ENCODE measurements at regions not wholly inside any gene's neighbourhood (a gene's known extent, or its start where the extent isn't known, plus 50 kb on each side); places are given as distances from the start of the nearest gene placed in this dataset.
"Not testable (repeated sequence)": the region's sequence is repeated elsewhere in the genome, so short reads cannot be mapped to it uniquely, and the experiment has no call there.

- H3K36me3 Mint-ChIP-seq = no peaks in the 10 kb centered on the region
- H3K27me3 Mint-ChIP-seq = peaks cover 50% of the 10 kb centered on the region
- no peaks in the 10 kb centered on the region for H3K4me1 Mint-ChIP-seq
- ATAC-seq = no peak
- H3K27ac Mint-ChIP-seq = no peak overlapping the region
- H3K9me3 Mint-ChIP-seq = peaks cover 5% of the 10 kb centered on the region
- H3K4me3 Mint-ChIP-seq = no peak overlapping the region
Observed at GRCh38 chr6:12527339-12527738, 189.2 kb upstream of the PHACTR1 start.

DNA sequence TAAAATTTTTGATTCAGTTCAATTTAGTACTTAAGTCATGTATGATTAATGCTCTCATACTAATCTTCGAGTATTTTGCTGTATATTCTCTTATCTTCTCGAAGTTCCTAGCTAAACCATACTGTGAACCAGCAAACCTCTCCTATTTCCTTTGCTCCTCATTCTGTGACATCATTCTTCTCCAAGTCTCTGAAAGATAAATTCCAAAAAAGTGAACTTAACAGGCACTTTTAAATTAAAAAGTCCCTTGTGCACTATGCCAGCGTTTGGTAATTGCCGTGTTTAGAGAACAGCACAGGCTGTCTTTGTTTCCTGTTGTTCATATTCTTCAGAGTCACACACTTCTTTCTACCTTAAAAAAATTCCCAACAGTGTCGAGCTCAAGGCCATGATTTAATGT, 188.4 kb upstream of the PHACTR1 start:
- Mint-ChIP-seq H3K4me1 (no peaks in the 10 kb centered on the region), H3K4me3 (no peak overlapping the region), H3K27ac (no peak overlapping the region), H3K9me3 (peaks cover 5% of the 10 kb centered on the region), H3K36me3 (no peaks in the 10 kb centered on the region), H3K27me3 (peaks cover 45% of the 10 kb centered on the region)
- ATAC-seq = no peak

DNA sequence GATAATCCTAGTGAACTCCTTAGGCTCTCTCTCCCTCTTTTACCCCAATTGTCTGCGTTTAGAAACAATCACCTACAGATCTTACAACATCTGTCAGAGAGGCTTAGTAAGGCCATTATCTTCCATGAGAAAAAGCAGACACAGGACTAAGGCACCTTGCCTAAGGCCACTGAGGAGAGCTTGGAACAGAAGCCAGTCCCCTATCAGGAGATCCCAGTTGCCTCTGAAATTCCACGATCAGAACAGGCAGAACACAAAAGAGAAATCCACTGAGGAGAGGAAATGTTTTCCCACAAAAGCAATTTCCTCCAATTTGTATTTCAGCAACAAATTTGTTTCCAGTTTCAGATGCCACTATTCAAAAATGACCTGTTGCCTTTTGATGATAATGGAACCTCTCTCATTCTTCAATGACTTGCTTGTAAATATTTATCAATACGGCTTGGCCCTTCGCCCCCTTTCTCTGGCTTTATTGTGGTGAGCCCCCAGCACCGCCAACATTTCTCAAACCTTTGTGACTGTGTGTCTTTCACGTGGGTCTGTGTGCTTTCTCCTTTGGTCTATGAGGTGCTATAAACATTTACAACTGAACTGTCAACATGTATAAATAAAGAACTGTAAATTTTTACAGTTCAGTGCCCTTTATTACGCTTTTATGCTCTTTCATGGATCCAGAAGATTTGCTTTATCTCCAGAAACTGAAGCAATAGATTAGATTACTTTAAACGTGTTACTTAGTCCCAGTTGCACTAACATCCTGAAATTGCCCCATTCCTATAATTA, 187.8 kb upstream of the PHACTR1 start:
- Mint-ChIP-seq H3K9me3 (peaks cover 5% of the 10 kb centered on the region), H3K4me3 (no peak overlapping the region), H3K27me3 (peaks cover 39% of the 10 kb centered on the region), H3K36me3 (no peaks in the 10 kb centered on the region), H3K4me1 (no peaks in the 10 kb centered on the region), H3K27ac (no peak overlapping the region)
- no peak for ATAC-seq

GRCh38 chr6:12529364-12530019, 187.1 kb upstream of the PHACTR1 start:
- Mint-ChIP-seq H3K4me3 (no peak overlapping the region), H3K27me3 (peaks cover 32% of the 10 kb centered on the region), H3K27ac (no peak overlapping the region), H3K36me3 (no peaks in the 10 kb centered on the region), H3K9me3 (peaks cover 2% of the 10 kb centered on the region), H3K4me1 (peaks cover 4% of the 10 kb centered on the region)
- no peak for ATAC-seq

- no peak for ATAC-seq
- H3K4me3 Mint-ChIP-seq = no peak overlapping the region
- H3K27ac Mint-ChIP-seq = no peak overlapping the region
- no peaks in the 10 kb centered on the region for H3K36me3 Mint-ChIP-seq
- H3K9me3 Mint-ChIP-seq = no peaks in the 10 kb centered on the region
- peaks cover 27% of the 10 kb centered on the region for H3K27me3 Mint-ChIP-seq
- H3K4me1 Mint-ChIP-seq = peaks cover 5% of the 10 kb centered on the region
Observed at GRCh38 chr6:12530345-12530744, 186.2 kb upstream of the PHACTR1 start.

- Mint-ChIP-seq H3K4me3 (no peak overlapping the region), H3K9me3 (no peaks in the 10 kb centered on the region), H3K27me3 (peaks cover 20% of the 10 kb centered on the region), H3K4me1 (peaks cover 5% of the 10 kb centered on the region), H3K27ac (no peak overlapping the region), H3K36me3 (no peaks in the 10 kb centered on the region)
- ATAC-seq = no peak
Observed at GRCh38 chr6:12533586-12533985, 183.0 kb upstream of the PHACTR1 start.

DNA sequence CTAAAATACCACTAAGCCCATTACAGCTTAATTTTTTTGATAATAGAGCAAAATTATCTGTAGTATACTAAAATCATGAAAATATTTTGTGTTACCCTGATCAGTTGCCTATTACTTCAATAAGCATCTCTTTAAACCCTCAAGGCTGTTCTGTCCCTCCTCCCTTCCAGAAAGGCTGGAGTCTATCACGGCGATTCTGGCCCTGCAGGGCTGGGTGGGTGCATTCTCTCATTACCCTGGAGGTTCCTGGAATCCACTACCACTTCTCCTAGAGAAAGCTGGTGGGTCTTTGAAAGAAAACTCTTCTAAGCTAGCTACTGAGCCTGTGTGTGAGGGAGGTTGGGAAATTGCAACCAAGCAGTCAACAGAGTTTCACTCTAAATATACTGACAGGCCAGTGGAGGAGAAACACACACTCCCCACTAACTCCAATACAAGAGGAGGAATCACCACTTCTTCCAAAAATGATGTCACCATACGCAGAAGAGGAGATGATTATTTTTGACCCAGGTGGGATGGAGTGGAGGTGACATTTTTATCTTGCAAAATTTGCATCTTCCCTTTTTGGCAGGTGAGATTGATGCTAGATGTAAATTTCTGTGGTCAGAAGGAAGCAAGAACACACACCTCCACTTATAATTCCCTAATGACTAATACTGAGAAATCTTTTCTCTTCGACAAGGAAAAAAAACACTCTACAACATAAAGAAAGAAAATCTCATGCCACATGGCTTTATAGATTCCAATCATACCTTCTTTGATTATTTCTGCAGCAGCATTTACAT, 182.3 kb upstream of the PHACTR1 start:
- no peak overlapping the region for H3K27ac Mint-ChIP-seq
- H3K27me3 Mint-ChIP-seq = peaks cover 19% of the 10 kb centered on the region
- H3K36me3 Mint-ChIP-seq = no peaks in the 10 kb centered on the region
- no peak overlapping the region for H3K4me3 Mint-ChIP-seq
- H3K9me3 Mint-ChIP-seq = no peaks in the 10 kb centered on the region
- peaks cover 5% of the 10 kb centered on the region for H3K4me1 Mint-ChIP-seq
- ATAC-seq = no peak

- Mint-ChIP-seq H3K4me3 (no peak overlapping the region), H3K27ac (no peak overlapping the region), H3K4me1 (peaks cover 5% of the 10 kb centered on the region), H3K27me3 (peaks cover 9% of the 10 kb centered on the region), H3K9me3 (no peaks in the 10 kb centered on the region), H3K36me3 (no peaks in the 10 kb centered on the region)
- ATAC-seq = no peak
Observed at GRCh38 chr6:12535586-12536314, 180.8 kb upstream of the PHACTR1 start.

- ATAC-seq = no peak
- Mint-ChIP-seq H3K4me1 (peaks cover 5% of the 10 kb centered on the region), H3K27me3 (peaks cover 9% of the 10 kb centered on the region), H3K27ac (no peak overlapping the region), H3K36me3 (no peaks in the 10 kb centered on the region), H3K9me3 (no peaks in the 10 kb centered on the region), H3K4me3 (no peak overlapping the region)
Observed at GRCh38 chr6:12536416-12536815, 180.2 kb upstream of the PHACTR1 start.

- Mint-ChIP-seq H3K27me3 (peaks cover 9% of the 10 kb centered on the region), H3K4me1 (peaks cover 5% of the 10 kb centered on the region), H3K9me3 (peaks cover 3% of the 10 kb centered on the region), H3K36me3 (no peaks in the 10 kb centered on the region), H3K27ac (no peak overlapping the region), H3K4me3 (no peak overlapping the region)
- no peak for ATAC-seq
Observed at GRCh38 chr6:12537389-12537788, 179.2 kb upstream of the PHACTR1 start.

DNA sequence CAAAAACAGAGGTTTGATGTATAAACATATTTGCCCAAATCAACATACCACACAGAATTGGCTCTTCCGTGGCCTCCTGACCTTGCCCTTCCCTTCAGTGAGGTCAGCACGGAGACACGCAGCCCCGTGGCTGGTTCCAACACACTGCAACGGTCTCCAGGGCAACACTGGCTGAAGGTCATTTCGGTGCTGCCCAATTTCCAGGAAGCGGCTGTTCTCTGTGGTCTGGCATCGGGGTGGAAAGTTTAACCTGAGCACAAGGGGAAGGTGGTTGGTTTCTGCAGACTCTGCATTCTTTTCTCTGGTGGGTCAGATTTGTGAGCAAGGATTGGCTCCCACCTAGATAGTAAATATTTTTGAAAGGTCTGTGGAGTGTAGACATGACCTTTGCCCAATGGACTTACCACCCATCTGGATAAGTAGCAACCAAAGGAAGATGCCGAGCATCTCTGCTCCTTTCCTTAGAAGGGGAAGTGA, 177.6 kb upstream of the PHACTR1 start:
- H3K4me1 Mint-ChIP-seq = peaks cover 5% of the 10 kb centered on the region
- H3K9me3 Mint-ChIP-seq = peaks cover 6% of the 10 kb centered on the region
- no peak overlapping the region for H3K4me3 Mint-ChIP-seq
- H3K36me3 Mint-ChIP-seq = no peaks in the 10 kb centered on the region
- H3K27ac Mint-ChIP-seq = no peak overlapping the region
- ATAC-seq = no peak
- H3K27me3 Mint-ChIP-seq = peaks cover 9% of the 10 kb centered on the region

- H3K27me3 Mint-ChIP-seq = peaks cover 23% of the 10 kb centered on the region
- not testable (repeated sequence) for H3K27ac Mint-ChIP-seq, H3K4me3 Mint-ChIP-seq, H3K36me3 Mint-ChIP-seq, H3K4me1 Mint-ChIP-seq, H3K9me3 Mint-ChIP-seq, ATAC-seq
Observed at GRCh38 chr6:12542319-12543115, 174.1 kb upstream of the PHACTR1 start.

DNA sequence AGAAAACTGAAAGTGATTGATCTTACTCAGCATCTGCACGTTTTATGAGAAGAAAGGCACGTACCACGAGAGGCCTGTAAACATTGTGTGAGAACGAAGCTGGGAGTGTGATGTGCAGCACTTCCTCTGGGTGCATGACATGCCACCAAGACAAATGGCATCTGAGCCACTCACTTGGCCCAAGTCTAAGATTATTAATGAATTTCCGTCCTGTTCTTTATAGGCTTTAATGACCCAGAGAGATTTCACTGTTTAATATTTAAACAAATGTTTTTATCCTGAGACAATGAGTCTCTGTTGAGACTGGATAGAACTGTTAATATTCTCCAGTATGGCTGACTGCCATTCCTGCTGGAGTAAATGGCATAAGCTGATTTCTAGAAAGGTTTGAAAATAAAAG, 172.6 kb upstream of the PHACTR1 start:
- ATAC-seq = no peak
- no peaks in the 10 kb centered on the region for H3K4me1 Mint-ChIP-seq
- H3K27me3 Mint-ChIP-seq = peaks cover 17% of the 10 kb centered on the region
- H3K4me3 Mint-ChIP-seq = no peak overlapping the region
- H3K36me3 Mint-ChIP-seq = no peaks in the 10 kb centered on the region
- no peak overlapping the region for H3K27ac Mint-ChIP-seq
- peaks cover 6% of the 10 kb centered on the region for H3K9me3 Mint-ChIP-seq

GRCh38 chr6:12544821-12545565, 171.6 kb upstream of the PHACTR1 start:
- Mint-ChIP-seq H3K4me3 (no peak overlapping the region), H3K36me3 (no peaks in the 10 kb centered on the region), H3K27me3 (peaks cover 14% of the 10 kb centered on the region), H3K9me3 (peaks cover 6% of the 10 kb centered on the region), H3K4me1 (no peaks in the 10 kb centered on the region), H3K27ac (no peak overlapping the region)
- ATAC-seq = no peak

Data from stimulated activated memory B cell treated with anti-CD40 and anti-IgM and Interleukin-4, amounts not matched to agents 10 μg/mL and 1 μg/mL and 100 μg/mL, for 72 hours (primary cell).